Fibroblast of pulmonary artery (primary cell): ENCODE measurements at regions not wholly inside any gene's neighbourhood (a gene's known extent, or its start where the extent isn't known, plus 50 kb on each side); places are given as distances from the start of the nearest gene placed in this dataset.
A peak's percentile ranks its signal among the peaks of the same experiment; 100 is the strongest.

ENCODE experiments used
- DNase-seq: peaks from one replicate; pipeline ENCODE4 v3.0.0-alpha.2; 2010; ENCODE audit warnings: low read depth
- H3K4me3 ChIP-seq: replicated peaks from 2 replicates; pipeline ENCODE4 v1.5.1; 2011; ENCODE audit warnings: low read depth, mild to moderate bottlenecking, control low read depth, low read length, moderate library complexity
- TF ChIP-seq, protein P1 (sequence below): IDR thresholded peaks from 2 replicates; pipeline ENCODE4 v1.5.1; 2011; ENCODE audit warnings: mild to moderate bottlenecking, control low read depth, low read length, inconsistent platforms; ENCODE audit errors: missing control alignments

- DNase-seq = peak; percentile 11
- TF ChIP-seq, protein P1, sequence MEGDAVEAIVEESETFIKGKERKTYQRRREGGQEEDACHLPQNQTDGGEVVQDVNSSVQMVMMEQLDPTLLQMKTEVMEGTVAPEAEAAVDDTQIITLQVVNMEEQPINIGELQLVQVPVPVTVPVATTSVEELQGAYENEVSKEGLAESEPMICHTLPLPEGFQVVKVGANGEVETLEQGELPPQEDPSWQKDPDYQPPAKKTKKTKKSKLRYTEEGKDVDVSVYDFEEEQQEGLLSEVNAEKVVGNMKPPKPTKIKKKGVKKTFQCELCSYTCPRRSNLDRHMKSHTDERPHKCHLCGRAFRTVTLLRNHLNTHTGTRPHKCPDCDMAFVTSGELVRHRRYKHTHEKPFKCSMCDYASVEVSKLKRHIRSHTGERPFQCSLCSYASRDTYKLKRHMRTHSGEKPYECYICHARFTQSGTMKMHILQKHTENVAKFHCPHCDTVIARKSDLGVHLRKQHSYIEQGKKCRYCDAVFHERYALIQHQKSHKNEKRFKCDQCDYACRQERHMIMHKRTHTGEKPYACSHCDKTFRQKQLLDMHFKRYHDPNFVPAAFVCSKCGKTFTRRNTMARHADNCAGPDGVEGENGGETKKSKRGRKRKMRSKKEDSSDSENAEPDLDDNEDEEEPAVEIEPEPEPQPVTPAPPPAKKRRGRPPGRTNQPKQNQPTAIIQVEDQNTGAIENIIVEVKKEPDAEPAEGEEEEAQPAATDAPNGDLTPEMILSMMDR = no peak
These were observed 349.2 kb upstream of the ARGLU1 start for GRCh38 chr13:106917024-106917571.

DNA sequence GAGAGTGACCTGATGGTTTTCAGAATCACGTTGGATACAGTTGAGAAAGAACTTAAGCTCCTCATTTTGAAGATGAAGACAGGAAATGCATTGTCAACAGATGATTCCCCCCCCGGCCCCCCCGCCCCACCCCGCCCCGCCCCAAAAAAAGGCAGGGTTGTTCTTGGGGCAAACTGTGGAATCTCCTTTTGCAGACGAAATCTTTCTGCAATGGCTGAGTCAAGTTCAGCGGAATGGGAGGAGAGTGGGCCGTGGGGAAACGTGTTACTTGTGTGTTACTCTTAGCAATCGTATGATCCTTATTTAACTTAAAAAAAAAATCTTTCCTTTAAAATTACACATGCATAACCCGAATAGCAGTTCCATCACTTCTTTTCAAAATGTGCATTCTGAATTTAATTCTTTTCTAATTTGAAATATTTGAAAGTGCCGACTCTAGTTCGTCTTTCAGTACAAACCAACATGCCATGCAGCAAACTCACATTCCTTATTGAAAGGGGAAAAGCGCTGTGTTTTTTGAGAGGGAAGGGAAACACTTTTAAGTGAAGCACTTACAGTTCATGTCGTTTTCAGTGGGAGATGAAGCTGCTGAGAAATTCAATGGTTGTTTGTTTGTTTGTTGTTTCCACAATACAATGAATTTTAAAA lies 348.5 kb upstream of the ARGLU1 start:
- DNase-seq = peak; percentile 3
- TF ChIP-seq, protein P1 = no peak
- no peak overlapping the region for H3K4me3 ChIP-seq

More at GRCh38 chr13:106917024-106917571, 349.2 kb upstream of the ARGLU1 start:
- H3K4me3 ChIP-seq = peak overlapping the region; percentile 66

GRCh38 chr13:106915146-106915545 lies 347.2 kb upstream of the ARGLU1 start:
- no peak overlapping the region for H3K4me3 ChIP-seq
- TF ChIP-seq, protein P1 = no peak
- no peak for DNase-seq

DNA sequence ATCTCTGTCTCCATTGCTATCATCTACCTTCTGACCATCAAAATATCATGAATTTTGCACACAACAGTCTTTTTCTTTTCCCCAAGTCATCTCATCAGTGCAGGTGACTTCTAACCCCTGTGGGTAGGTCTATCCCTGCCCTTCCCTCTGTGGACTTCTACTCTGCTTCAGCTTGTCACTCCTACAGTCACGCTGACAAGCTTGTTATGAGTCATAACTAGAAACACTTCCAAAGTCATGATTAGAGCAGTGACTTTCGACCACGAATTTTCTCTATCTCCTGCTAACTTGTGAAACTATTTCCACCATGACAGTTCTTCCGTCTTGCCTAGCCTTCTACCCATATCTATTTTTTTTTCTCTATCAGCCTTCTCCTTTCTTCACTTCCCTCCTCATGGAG lies 343.7 kb upstream of the ARGLU1 start:
- TF ChIP-seq, protein P1 = no peak
- DNase-seq = peak; percentile 2
- no peak overlapping the region for H3K4me3 ChIP-seq

DNA sequence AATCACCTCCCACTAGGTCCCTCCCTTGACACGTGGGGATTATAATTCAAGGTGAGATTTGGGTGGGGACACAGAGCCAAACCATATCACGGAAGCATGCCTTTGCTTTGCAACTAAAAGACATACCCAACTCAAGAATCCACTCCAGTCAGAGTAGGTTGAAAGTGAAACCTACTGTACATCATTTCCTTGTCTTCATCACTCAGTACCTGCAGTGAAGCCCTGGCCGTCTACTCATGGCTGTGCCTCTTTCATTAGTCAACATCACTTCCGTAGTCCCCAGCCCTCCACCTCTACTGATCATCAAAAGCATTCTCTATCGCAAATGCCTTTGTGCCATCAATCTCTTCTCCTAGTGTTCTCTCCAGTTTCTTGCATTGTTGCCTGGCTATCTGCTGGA lies 343.1 kb upstream of the ARGLU1 start:
- TF ChIP-seq, protein P1 = no peak
- DNase-seq = no peak
- no peak overlapping the region for H3K4me3 ChIP-seq

- no peak for DNase-seq
- TF ChIP-seq, protein P1 = no peak
- no peak overlapping the region for H3K4me3 ChIP-seq
These were observed 338.6 kb upstream of the ARGLU1 start for GRCh38 chr13:106906426-106906996.
